Testis (tissue), 2 donors: ENCODE measurements at regions not wholly inside any gene's neighbourhood (a gene's known extent, or its start where the extent isn't known, plus 50 kb on each side); places are given as distances from the start of the nearest gene placed in this dataset.

ENCODE experiments used
- DNase-seq: peaks from one replicate; pipeline ENCODE4 v3.0.0-alpha.2; 2019
- H3K27ac ChIP-seq, 2 donors: fragments of 200-600 bp; sonication (generic); one replicate each; pipeline ENCODE4 v1.5.1; 2019
- H3K27me3 ChIP-seq: fragments of 200-600 bp; sonication (generic); one replicate; pipeline ENCODE4 v1.5.1; 2019
- H3K36me3 ChIP-seq: fragments of 200-600 bp; sonication (generic); one replicate; pipeline ENCODE4 v1.5.1; 2017; ENCODE audit warnings: low read depth; ENCODE audit errors: missing control alignments
- H3K4me1 ChIP-seq: fragments of 200-600 bp; sonication (generic); one replicate; pipeline ENCODE4 v1.5.1; 2019
- H3K4me3 ChIP-seq, 2 donors: fragments of 200-600 bp; sonication (generic); one replicate each; pipeline ENCODE4 v1.5.1; 2017 to 2019
- H3K9me3 ChIP-seq: fragments of 200-600 bp; sonication (generic); one replicate; pipeline ENCODE4 v1.5.1; 2017
- POLR2A ChIP-seq: fragments of 450-650 bp; IDR thresholded peaks from one replicate; pipeline ENCODE4 v1.6.1; 2017; ENCODE audit warnings: antibody characterized with exemption, mild to moderate bottlenecking, moderate library complexity
- WGBS, 2 donors: methylation state at CpG; one replicate each; pipeline ENCODE4 v1.1.5; 2018; 5-methylcytosine and 5-hydroxymethylcytosine counted together
- intact Hi-C: fragments of 100-400 bp; cut with DNase I; formaldehyde crosslinking; loops from one replicate; pipeline ENCODE4 v1.15.1; 2023; ENCODE audit warnings: low total_unique reads
- TF ChIP-seq, protein P1 (sequence below), 3 experiments: fragments of 450-650 bp in 2 of 3; fragments of 200-600 bp in 1 of 3; sonication (generic) in 1 of 3; IDR thresholded peaks; one replicate each; pipeline ENCODE4 v1.5.1; 2016 to 2019; ENCODE audit warnings: antibody characterized with exemption in 3 of 3, mild to moderate bottlenecking in 2 of 3, moderate library complexity in 1 of 3

DNA sequence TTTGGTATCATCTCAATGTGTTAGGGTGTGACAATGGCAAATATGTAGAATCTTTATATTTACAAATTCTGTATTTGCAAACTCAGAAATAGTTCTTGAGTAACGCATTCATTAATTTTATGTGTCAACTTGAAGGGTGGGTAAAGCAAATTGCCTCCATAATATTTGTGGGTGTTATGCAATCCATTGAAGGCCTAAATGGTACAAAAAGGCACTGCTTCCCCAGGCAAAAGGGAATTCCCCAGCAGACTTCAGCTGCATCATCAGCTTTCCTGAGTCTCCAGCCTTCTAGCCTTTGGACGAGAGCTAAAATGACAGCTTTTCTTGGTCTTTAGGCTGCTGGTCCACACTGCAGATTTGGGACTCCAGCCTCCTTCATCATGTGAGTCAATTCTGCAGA lies 292.2 kb upstream of the PCDH7 start:
- WGBS, 2 donors, result 76 to 92% methylated on average over 2 of the region's 2 CpGs

GRCh38 chr4:30429813-30430761 lies 290.1 kb upstream of the PCDH7 start:
- TF ChIP-seq, protein P1, sequence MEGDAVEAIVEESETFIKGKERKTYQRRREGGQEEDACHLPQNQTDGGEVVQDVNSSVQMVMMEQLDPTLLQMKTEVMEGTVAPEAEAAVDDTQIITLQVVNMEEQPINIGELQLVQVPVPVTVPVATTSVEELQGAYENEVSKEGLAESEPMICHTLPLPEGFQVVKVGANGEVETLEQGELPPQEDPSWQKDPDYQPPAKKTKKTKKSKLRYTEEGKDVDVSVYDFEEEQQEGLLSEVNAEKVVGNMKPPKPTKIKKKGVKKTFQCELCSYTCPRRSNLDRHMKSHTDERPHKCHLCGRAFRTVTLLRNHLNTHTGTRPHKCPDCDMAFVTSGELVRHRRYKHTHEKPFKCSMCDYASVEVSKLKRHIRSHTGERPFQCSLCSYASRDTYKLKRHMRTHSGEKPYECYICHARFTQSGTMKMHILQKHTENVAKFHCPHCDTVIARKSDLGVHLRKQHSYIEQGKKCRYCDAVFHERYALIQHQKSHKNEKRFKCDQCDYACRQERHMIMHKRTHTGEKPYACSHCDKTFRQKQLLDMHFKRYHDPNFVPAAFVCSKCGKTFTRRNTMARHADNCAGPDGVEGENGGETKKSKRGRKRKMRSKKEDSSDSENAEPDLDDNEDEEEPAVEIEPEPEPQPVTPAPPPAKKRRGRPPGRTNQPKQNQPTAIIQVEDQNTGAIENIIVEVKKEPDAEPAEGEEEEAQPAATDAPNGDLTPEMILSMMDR (IDR thresholded peaks at IDR 0.05), result no peak
- no peak for TF ChIP-seq POLR2A
- intact Hi-C loops, result no loop called here
- H3K4me3 ChIP-seq, result no peak overlapping the region
- no peak overlapping the region for H3K27ac ChIP-seq
- H3K36me3 ChIP-seq, result no peaks in the 10 kb centered on the region
- WGBS, 2 donors, result 79 to 84% methylated on average over 6 of the region's 6 CpGs
- no peak for DNase-seq
- no peaks in the 10 kb centered on the region for H3K27me3 ChIP-seq
- no peaks in the 10 kb centered on the region for H3K4me1 ChIP-seq
- no peaks in the 10 kb centered on the region for H3K9me3 ChIP-seq

More for the DNA sequence above, 292.2 kb upstream of the PCDH7 start:
- intact Hi-C loops, result no loop called here
- Histone ChIP-seq H3K27ac (no peak overlapping the region), H3K9me3 (no peaks in the 10 kb centered on the region), H3K4me1 (no peaks in the 10 kb centered on the region), H3K27me3 (no peaks in the 10 kb centered on the region), H3K36me3 (no peaks in the 10 kb centered on the region), H3K4me3 (no peak overlapping the region)
- no peak for TF ChIP-seq POLR2A
- TF ChIP-seq, protein P1 (IDR thresholded peaks at IDR 0.05), result no peak
- no peak for DNase-seq

GRCh38 chr4:30434656-30435055 lies 285.5 kb upstream of the PCDH7 start:
- no peaks in the 10 kb centered on the region for H3K9me3 ChIP-seq
- H3K27me3 ChIP-seq, result no peaks in the 10 kb centered on the region
- no peak overlapping the region for H3K4me3 ChIP-seq
- TF ChIP-seq, protein P1 (IDR thresholded peaks at IDR 0.05), result no peak
- intact Hi-C loops, result no loop called here
- no peaks in the 10 kb centered on the region for H3K4me1 ChIP-seq
- no peak overlapping the region for H3K27ac ChIP-seq
- H3K36me3 ChIP-seq, result no peaks in the 10 kb centered on the region
- DNase-seq, result no peak
- 45 to 48% methylated on average over 2 of the region's 2 CpGs for whole genome bisulfite sequencing, 2 donors

- Histone ChIP-seq H3K9me3 (no peaks in the 10 kb centered on the region), H3K27ac (no peak overlapping the region), H3K27me3 (no peaks in the 10 kb centered on the region), H3K4me1 (no peaks in the 10 kb centered on the region), H3K36me3 (no peaks in the 10 kb centered on the region), H3K4me3 (no peak overlapping the region)
- WGBS, 2 donors, result 85 to 100% methylated on average over 1 of the region's 1 CpG
- intact Hi-C loops, result no loop called here
- TF ChIP-seq POLR2A, result no peak
- TF ChIP-seq, protein P1 (IDR thresholded peaks at IDR 0.05), result no peak
- DNase-seq, result no peak
Observed at GRCh38 chr4:30436394-30436793, 283.8 kb upstream of the PCDH7 start.

DNA sequence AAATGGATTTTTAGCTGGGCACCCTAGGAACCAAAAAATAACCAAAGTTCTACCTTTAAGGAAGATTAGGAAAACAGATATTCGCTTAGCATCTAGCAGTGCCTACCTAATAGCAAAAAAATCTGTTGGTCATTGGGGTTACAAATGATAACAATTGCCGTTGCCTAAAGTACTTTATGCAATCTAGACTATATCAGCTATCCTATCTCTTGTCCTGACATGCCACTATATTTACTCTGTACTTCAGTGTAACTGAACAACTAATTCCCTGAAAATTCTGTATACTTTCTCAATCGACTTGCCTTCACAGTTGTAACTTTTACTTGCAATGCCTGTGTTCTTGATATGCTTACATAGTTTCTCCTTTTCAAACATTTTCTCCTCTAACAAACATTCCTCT lies 282.9 kb upstream of the PCDH7 start:
- intact Hi-C loops, result no loop called here
- no peak for DNase-seq
- Histone ChIP-seq H3K4me3 (no peak overlapping the region), H3K27ac (no peak overlapping the region), H3K27me3 (no peaks in the 10 kb centered on the region), H3K9me3 (no peaks in the 10 kb centered on the region), H3K36me3 (no peaks in the 10 kb centered on the region), H3K4me1 (no peaks in the 10 kb centered on the region)
- TF ChIP-seq, protein P1 (IDR thresholded peaks at IDR 0.05), result no peak
- TF ChIP-seq POLR2A, result no peak
- WGBS, 2 donors, result 84 to 93% methylated on average over 3 of the region's 3 CpGs
